ENCODE measurements at regions not wholly inside any gene's neighbourhood (a gene's known extent, or its start where the extent isn't known, plus 50 kb on each side); places are given as distances from the start of the nearest gene placed in this dataset.

GRCh38 chr2:5459041-5459440 is 233.1 kb upstream of the SOX11 start:
- Histone ChIP-seq H3K36me3 (replicated peaks; ENCODE audit: control insufficient read depth, insufficient read depth, low read length) (no peaks in the 10 kb centered on the region), H3K27me3 (ENCODE audit: control insufficient read depth, insufficient read depth, low read length) (no peaks in the 10 kb centered on the region), H3K4me3 (ENCODE audit: insufficient read depth, low read depth, low read length) (no peak overlapping the region)
- DNase-seq, result no peak

GRCh38 chr2:5464657-5465056 is 227.5 kb upstream of the SOX11 start:
- Histone ChIP-seq H3K27me3 (ENCODE audit: control insufficient read depth, insufficient read depth, low read length) (no peaks in the 10 kb centered on the region), H3K36me3 (replicated peaks; ENCODE audit: control insufficient read depth, insufficient read depth, low read length) (no peaks in the 10 kb centered on the region), H3K4me3 (ENCODE audit: insufficient read depth, low read depth, low read length) (no peak overlapping the region)
- DNase-seq, result no peak

DNA sequence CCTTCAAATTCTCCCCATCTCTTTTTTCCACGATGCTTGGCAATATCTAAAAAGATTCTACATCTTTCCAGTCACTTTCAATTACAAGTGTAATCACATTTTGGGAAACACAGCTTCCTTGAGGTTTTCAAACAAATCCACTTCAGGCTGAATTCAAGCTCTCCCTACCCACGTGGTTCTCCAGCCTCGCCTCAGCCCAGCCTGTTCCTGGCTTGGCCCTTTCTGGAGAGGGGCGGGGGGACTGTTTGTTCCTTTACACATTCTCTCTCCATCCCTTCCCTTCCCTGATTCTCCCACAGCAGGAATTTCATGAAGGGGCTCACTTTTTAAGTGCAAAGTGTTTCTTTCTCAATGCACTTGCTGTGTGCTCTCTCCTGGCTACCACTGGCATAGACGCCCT is 226.3 kb upstream of the SOX11 start:
- no peak overlapping the region for H3K4me3 ChIP-seq (ENCODE audit: insufficient read depth, low read depth, low read length)
- no peaks in the 10 kb centered on the region for H3K27me3 ChIP-seq (ENCODE audit: control insufficient read depth, insufficient read depth, low read length)
- no peak for DNase-seq
- no peaks in the 10 kb centered on the region for H3K36me3 ChIP-seq (replicated peaks; ENCODE audit: control insufficient read depth, insufficient read depth, low read length)

GRCh38 chr2:5467178-5467905 is 224.8 kb upstream of the SOX11 start:
- no peaks in the 10 kb centered on the region for H3K36me3 ChIP-seq (replicated peaks; ENCODE audit: control insufficient read depth, insufficient read depth, low read length)
- no peak overlapping the region for H3K4me3 ChIP-seq (ENCODE audit: insufficient read depth, low read depth, low read length)
- no peak for DNase-seq
- no peaks in the 10 kb centered on the region for H3K27me3 ChIP-seq (ENCODE audit: control insufficient read depth, insufficient read depth, low read length)

GRCh38 chr2:5472673-5473072 is 219.5 kb upstream of the SOX11 start:
- Histone ChIP-seq H3K4me3 (ENCODE audit: insufficient read depth, low read depth, low read length) (no peak overlapping the region), H3K27me3 (ENCODE audit: control insufficient read depth, insufficient read depth, low read length) (no peaks in the 10 kb centered on the region), H3K36me3 (replicated peaks; ENCODE audit: control insufficient read depth, insufficient read depth, low read length) (no peaks in the 10 kb centered on the region)
- DNase-seq, result no peak

GRCh38 chr2:5473635-5474034 is 218.5 kb upstream of the SOX11 start:
- Histone ChIP-seq H3K27me3 (ENCODE audit: control insufficient read depth, insufficient read depth, low read length) (no peaks in the 10 kb centered on the region), H3K4me3 (ENCODE audit: insufficient read depth, low read depth, low read length) (no peak overlapping the region), H3K36me3 (replicated peaks; ENCODE audit: control insufficient read depth, insufficient read depth, low read length) (no peaks in the 10 kb centered on the region)
- no peak for DNase-seq

GRCh38 chr2:5474716-5475115 is 217.5 kb upstream of the SOX11 start:
- Histone ChIP-seq H3K27me3 (ENCODE audit: control insufficient read depth, insufficient read depth, low read length) (no peaks in the 10 kb centered on the region), H3K36me3 (replicated peaks; ENCODE audit: control insufficient read depth, insufficient read depth, low read length) (no peaks in the 10 kb centered on the region), H3K4me3 (ENCODE audit: insufficient read depth, low read depth, low read length) (no peak overlapping the region)
- no peak for DNase-seq

DNA sequence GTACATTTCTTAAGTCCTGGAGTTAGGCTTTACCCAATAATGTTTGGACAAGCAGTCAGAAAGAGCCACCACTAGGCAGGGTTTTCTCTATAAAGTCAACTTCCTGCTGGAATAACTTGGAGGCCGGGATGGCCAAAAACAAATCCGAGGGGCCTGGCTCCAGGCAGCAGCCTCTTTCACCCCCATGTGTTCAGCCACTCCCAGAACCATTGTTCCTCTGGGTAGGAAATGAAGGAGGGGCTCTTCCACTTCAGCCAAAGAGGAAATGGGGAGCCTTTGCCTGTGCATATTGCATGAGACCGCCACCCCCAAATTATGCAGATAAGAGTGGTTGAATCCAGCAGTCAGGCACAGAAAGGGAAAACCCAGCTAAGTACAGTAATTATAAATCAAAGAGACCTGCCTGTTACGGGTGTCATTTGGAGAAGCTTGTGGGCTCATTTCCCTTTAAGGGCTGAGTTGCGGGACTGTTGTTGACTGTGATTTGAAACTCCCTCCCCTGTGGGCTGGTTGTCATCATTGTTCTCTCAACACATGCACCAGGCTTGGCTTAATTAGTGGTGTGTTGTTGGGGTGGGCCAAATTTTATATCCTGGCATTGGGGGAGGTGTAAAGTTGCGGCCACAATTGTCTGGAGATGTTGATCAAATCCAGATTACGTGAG is 212.8 kb upstream of the SOX11 start:
- peak; percentile 62 for DNase-seq
- Histone ChIP-seq H3K27me3 (ENCODE audit: control insufficient read depth, insufficient read depth, low read length) (no peaks in the 10 kb centered on the region), H3K36me3 (replicated peaks; ENCODE audit: control insufficient read depth, insufficient read depth, low read length) (no peaks in the 10 kb centered on the region), H3K4me3 (ENCODE audit: insufficient read depth, low read depth, low read length) (no peak overlapping the region)

DNA sequence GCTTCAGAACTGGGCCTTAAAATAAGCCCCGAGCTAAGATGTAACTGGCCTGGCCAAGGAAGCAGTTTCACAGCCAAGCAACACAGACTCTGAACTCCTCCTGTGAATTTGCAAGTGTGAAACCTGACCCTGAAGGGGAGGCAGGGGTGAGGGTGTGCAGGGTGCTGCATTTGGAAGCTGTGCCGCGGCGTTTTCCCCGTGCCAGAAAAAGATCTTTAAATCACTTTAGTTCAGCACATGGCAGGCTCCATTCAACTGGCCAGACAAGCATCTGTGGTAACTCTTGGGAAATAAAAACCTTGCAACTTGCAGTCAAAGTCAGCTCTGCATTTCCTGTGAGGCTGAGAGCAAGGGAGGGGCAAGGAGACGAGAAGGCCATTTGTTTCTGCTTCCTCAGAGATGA is 209.3 kb upstream of the SOX11 start:
- no peak for DNase-seq
- no peaks in the 10 kb centered on the region for H3K27me3 ChIP-seq (ENCODE audit: control insufficient read depth, insufficient read depth, low read length)
- no peaks in the 10 kb centered on the region for H3K36me3 ChIP-seq (replicated peaks; ENCODE audit: control insufficient read depth, insufficient read depth, low read length)
- no peak overlapping the region for H3K4me3 ChIP-seq (ENCODE audit: insufficient read depth, low read depth, low read length)

GRCh38 chr2:5484868-5485267 is 207.3 kb upstream of the SOX11 start:
- H3K36me3 ChIP-seq (replicated peaks; ENCODE audit: control insufficient read depth, insufficient read depth, low read length), result no peaks in the 10 kb centered on the region
- no peak overlapping the region for H3K4me3 ChIP-seq (ENCODE audit: insufficient read depth, low read depth, low read length)
- no peaks in the 10 kb centered on the region for H3K27me3 ChIP-seq (ENCODE audit: control insufficient read depth, insufficient read depth, low read length)
- DNase-seq, result no peak

- Histone ChIP-seq H3K4me3 (ENCODE audit: insufficient read depth, low read depth, low read length) (no peak overlapping the region), H3K27me3 (ENCODE audit: control insufficient read depth, insufficient read depth, low read length) (no peaks in the 10 kb centered on the region), H3K36me3 (replicated peaks; ENCODE audit: control insufficient read depth, insufficient read depth, low read length) (no peaks in the 10 kb centered on the region)
- no peak for DNase-seq
These were observed 200.7 kb upstream of the SOX11 start for GRCh38 chr2:5491523-5491922.

GRCh38 chr2:5493256-5493655 is 198.9 kb upstream of the SOX11 start:
- no peak for DNase-seq
- H3K27me3 ChIP-seq (ENCODE audit: control insufficient read depth, insufficient read depth, low read length), result no peaks in the 10 kb centered on the region
- H3K36me3 ChIP-seq (replicated peaks; ENCODE audit: control insufficient read depth, insufficient read depth, low read length), result no peaks in the 10 kb centered on the region
- H3K4me3 ChIP-seq (ENCODE audit: insufficient read depth, low read depth, low read length), result no peak overlapping the region

- no peak overlapping the region for H3K4me3 ChIP-seq (ENCODE audit: insufficient read depth, low read depth, low read length)
- no peaks in the 10 kb centered on the region for H3K36me3 ChIP-seq (replicated peaks; ENCODE audit: control insufficient read depth, insufficient read depth, low read length)
- H3K27me3 ChIP-seq (ENCODE audit: control insufficient read depth, insufficient read depth, low read length), result no peaks in the 10 kb centered on the region
- no peak for DNase-seq
These were observed 198.0 kb upstream of the SOX11 start for GRCh38 chr2:5494212-5494611.

- H3K4me3 ChIP-seq (ENCODE audit: insufficient read depth, low read depth, low read length), result no peak overlapping the region
- H3K36me3 ChIP-seq (replicated peaks; ENCODE audit: control insufficient read depth, insufficient read depth, low read length), result no peaks in the 10 kb centered on the region
- no peak for DNase-seq
- no peaks in the 10 kb centered on the region for H3K27me3 ChIP-seq (ENCODE audit: control insufficient read depth, insufficient read depth, low read length)
These were observed 196.6 kb upstream of the SOX11 start for GRCh38 chr2:5495586-5495985.

DNA sequence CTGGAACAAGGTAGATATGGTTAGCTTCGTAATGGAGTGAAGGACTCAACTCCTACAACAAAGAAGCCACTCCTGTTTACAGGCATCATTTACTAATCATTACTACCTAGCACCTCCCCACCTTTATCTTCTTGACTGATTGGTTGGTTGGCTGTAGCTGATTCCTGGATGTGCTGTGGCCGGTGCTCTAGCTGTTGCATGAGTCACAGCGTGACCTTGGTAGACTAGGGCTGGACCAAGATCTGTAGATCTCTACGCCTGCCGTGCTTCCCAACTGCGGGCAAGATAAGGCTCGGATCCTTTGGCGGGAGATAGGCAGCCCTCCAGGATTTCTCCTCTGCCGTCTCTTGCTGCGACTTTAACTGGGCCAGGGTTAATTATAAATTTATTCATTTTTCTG is 194.3 kb upstream of the SOX11 start:
- no peak overlapping the region for H3K4me3 ChIP-seq (ENCODE audit: insufficient read depth, low read depth, low read length)
- H3K36me3 ChIP-seq (replicated peaks; ENCODE audit: control insufficient read depth, insufficient read depth, low read length), result no peaks in the 10 kb centered on the region
- no peak for DNase-seq
- no peaks in the 10 kb centered on the region for H3K27me3 ChIP-seq (ENCODE audit: control insufficient read depth, insufficient read depth, low read length)
